CD8-positive, alpha-beta memory T cell (primary cell): ENCODE measurements at regions not wholly inside any gene's neighbourhood (a gene's known extent, or its start where the extent isn't known, plus 50 kb on each side); places are given as distances from the start of the nearest gene placed in this dataset.

Experiments used
- CTCF ChIA-PET: fragments of 350-600 bp; sonication (Branson Sonifier 250); formaldehyde crosslinking; loops from one replicate; lab custom pipeline; 2021; ENCODE audit warnings: antibody characterized with exemption; lab: Charles Lee
- POLR2A ChIA-PET: fragments of 350-600 bp; sonication (Branson Sonifier 250); formaldehyde crosslinking; loops from one replicate; lab custom pipeline; 2021; ENCODE audit warnings: antibody characterized with exemption; lab: Charles Lee
- DNase-seq, 5 donors: peaks; one replicate each; pipeline versions ENCODE4 v3.0.0 to v3.0.0-alpha.2; 2020 to 2022; ENCODE audit warnings: mixed read lengths in 1 of 5
- H3K27ac ChIP-seq: one replicate; pipeline ENCODE4 v1.7.0; 2013; ENCODE audit warnings: low read depth, mild to moderate bottlenecking, low read length, moderate library complexity
- H3K27me3 ChIP-seq: 2 replicates; pipeline ENCODE4 v1.7.0; 2013; ENCODE audit warnings: low read length, mild to moderate bottlenecking; ENCODE audit not compliant: insufficient read depth, poor library complexity, severe bottlenecking
- H3K36me3 ChIP-seq: 2 replicates; pipeline ENCODE4 v1.7.0; 2013; ENCODE audit warnings: mild to moderate bottlenecking, low read length, moderate library complexity; ENCODE audit not compliant: insufficient read depth
- H3K4me1 ChIP-seq: 2 replicates; pipeline ENCODE4 v1.7.0; 2013; ENCODE audit warnings: mild to moderate bottlenecking, low read length, moderate library complexity; ENCODE audit not compliant: insufficient read depth
- H3K4me3 ChIP-seq: 2 replicates; pipeline ENCODE4 v1.7.0; 2013; ENCODE audit warnings: mild to moderate bottlenecking, low read length
- H3K9me3 ChIP-seq: 2 replicates; pipeline ENCODE4 v1.7.0; 2013; ENCODE audit warnings: mild to moderate bottlenecking, low read length
- H3K27ac Mint-ChIP-seq, 8 donors: one replicate each; pipeline ENCODE4 v1.8.0; 2020 to 2021; ENCODE audit warnings: mixed read lengths in 8 of 8, mild to moderate bottlenecking in 6 of 8, inconsistent platforms in 3 of 8, moderate library complexity in 3 of 8
- H3K27me3 Mint-ChIP-seq, 2 donors: one replicate each; pipeline ENCODE4 v1.8.0; 2020 to 2021; ENCODE audit warnings: mixed read lengths in 2 of 2, mild to moderate bottlenecking in 1 of 2, moderate library complexity in 1 of 2
- H3K36me3 Mint-ChIP-seq, 3 donors: one replicate each; pipeline ENCODE4 v1.8.0; 2020 to 2021; ENCODE audit warnings: mixed read lengths in 3 of 3, inconsistent platforms in 1 of 3, mild to moderate bottlenecking in 1 of 3
- H3K4me1 Mint-ChIP-seq, 3 donors: one replicate each; pipeline ENCODE4 v1.8.0; 2020 to 2021; ENCODE audit warnings: mixed read lengths in 3 of 3, inconsistent platforms in 1 of 3, mild to moderate bottlenecking in 1 of 3
- H3K4me3 Mint-ChIP-seq, 7 donors: one replicate each; pipeline ENCODE4 v1.8.0; 2020 to 2021; ENCODE audit warnings: mixed read lengths in 7 of 7, mild to moderate bottlenecking in 6 of 7, moderate library complexity in 4 of 7, inconsistent platforms in 2 of 7
- H3K9me3 Mint-ChIP-seq, 5 donors: one replicate each; pipeline ENCODE4 v1.8.0; 2020 to 2022; ENCODE audit warnings: mixed read lengths in 5 of 5, mild to moderate bottlenecking in 3 of 5, moderate library complexity in 2 of 5, inconsistent platforms in 1 of 5

- peaks cover 4 to 22% of the 10 kb centered on the region in 2 donors for H3K27me3 Mint-ChIP-seq
- no peak overlapping the region for H3K4me3 Mint-ChIP-seq
- Histone ChIP-seq H3K4me1 (no peaks in the 10 kb centered on the region), H3K27ac (no peak overlapping the region), H3K27me3 (no peaks in the 10 kb centered on the region), H3K36me3 (no peaks in the 10 kb centered on the region), H3K9me3 (no peaks in the 10 kb centered on the region), H3K4me3 (no peak overlapping the region)
- ChIA-PET CTCF (no interaction called here), POLR2A (no interaction called here)
- peak overlapping the region in 1 of 8 donors; percentile 57 for H3K27ac Mint-ChIP-seq
- no peaks in the 10 kb centered on the region for H3K36me3 Mint-ChIP-seq
- no peak for DNase-seq
- H3K4me1 Mint-ChIP-seq = peaks cover 4 to 16% (median 4%) of the 10 kb centered on the region in 3 donors
- no peaks in the 10 kb centered on the region for H3K9me3 Mint-ChIP-seq
Observed at GRCh38 chr2:41949883-41950665, 97.7 kb upstream of the PKDCC start.

- DNase-seq = no peak
- Histone ChIP-seq H3K27ac (no peak overlapping the region), H3K9me3 (no peaks in the 10 kb centered on the region), H3K4me3 (no peak overlapping the region), H3K36me3 (no peaks in the 10 kb centered on the region), H3K27me3 (no peaks in the 10 kb centered on the region), H3K4me1 (no peaks in the 10 kb centered on the region)
- Mint-ChIP-seq H3K27ac (peak overlapping the region in 1 of 8 donors; percentile 57), H3K4me1 (peaks cover 4 to 16% (median 4%) of the 10 kb centered on the region in 3 donors), H3K27me3 (peaks cover 4 to 22% of the 10 kb centered on the region in 2 donors), H3K9me3 (no peaks in the 10 kb centered on the region), H3K36me3 (no peaks in the 10 kb centered on the region), H3K4me3 (no peak overlapping the region)
- CTCF ChIA-PET = no interaction called here
- POLR2A ChIA-PET = no interaction called here
Observed at GRCh38 chr2:41950666-41950960, 97.2 kb upstream of the PKDCC start.

DNA sequence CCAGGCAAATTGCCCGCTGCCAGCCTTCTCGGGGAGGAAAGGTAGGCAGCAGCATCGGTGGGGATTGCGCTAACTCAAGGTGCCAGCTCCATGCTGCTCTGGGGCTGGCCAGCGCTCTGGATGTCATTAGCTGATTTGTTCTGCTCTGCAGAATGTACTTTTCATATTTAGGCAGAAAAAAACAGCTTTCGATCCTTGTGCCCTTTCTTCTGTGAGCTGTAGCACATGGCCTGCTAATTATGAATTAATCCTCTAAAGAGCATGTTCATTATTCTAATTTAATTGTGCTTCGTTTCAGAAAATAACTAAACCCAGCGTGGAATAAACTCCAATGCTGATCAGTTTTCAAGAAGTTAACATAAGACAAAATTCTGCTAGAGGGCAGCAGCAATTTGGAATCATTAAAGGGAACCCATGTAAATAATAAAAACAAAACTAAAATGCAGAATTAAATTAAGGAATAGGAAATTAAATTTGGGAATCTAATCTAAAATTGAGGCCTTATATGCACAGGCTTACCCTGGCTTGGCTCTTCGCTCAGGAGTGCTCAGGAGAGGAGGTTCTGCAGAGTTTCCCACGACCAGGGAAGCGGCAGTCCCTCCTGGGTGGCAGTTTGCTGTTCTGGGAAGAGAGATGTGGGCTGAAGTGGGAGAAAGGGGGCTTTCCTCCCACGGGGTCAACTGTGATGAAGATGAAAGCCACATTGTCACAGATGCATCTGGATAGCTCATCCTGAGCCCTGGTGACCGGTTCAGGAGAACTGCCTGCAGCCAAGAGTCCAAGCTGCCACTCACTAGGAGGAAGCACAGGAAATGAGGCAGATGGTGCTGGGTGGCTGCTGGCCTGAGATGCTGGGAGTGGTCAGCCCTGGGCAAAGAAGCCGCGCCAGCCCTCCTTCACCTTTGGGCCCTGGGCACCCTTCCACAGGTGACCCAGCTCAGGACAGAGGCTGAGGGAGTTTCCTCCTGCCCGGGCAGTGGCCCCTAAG lies 93.2 kb upstream of the PKDCC start:
- peak overlapping the region in 1 of 8 donors; percentile 29 for H3K27ac Mint-ChIP-seq
- Histone ChIP-seq H3K4me3 (no peak overlapping the region), H3K9me3 (no peaks in the 10 kb centered on the region), H3K27me3 (no peaks in the 10 kb centered on the region), H3K27ac (no peak overlapping the region), H3K4me1 (no peaks in the 10 kb centered on the region), H3K36me3 (no peaks in the 10 kb centered on the region)
- CTCF ChIA-PET = interaction anchor here (0.9 kb wide), 1 partner anchor 58 kb away, joined by 3 read pairs; no protein-coding TSS in a partner anchor
- no peak for DNase-seq
- H3K36me3 Mint-ChIP-seq = no peaks in the 10 kb centered on the region
- no peak overlapping the region for H3K4me3 Mint-ChIP-seq
- no peaks in the 10 kb centered on the region for H3K9me3 Mint-ChIP-seq
- peaks cover 2 to 7% of the 10 kb centered on the region in 2 donors for H3K27me3 Mint-ChIP-seq
- H3K4me1 Mint-ChIP-seq = peaks cover 4 to 16% (median 4%) of the 10 kb centered on the region in 3 donors
- POLR2A ChIA-PET = no interaction called here

- CTCF ChIA-PET = no interaction called here
- Mint-ChIP-seq H3K36me3 (no peaks in the 10 kb centered on the region), H3K27me3 (peaks cover 3 to 7% of the 10 kb centered on the region in 2 donors), H3K4me3 (no peak overlapping the region), H3K9me3 (no peaks in the 10 kb centered on the region), H3K4me1 (peaks cover 4 to 16% (median 4%) of the 10 kb centered on the region in 3 donors), H3K27ac (peak overlapping the region in 2 of 8 donors; percentile 28 to 29)
- Histone ChIP-seq H3K4me3 (no peak overlapping the region), H3K27me3 (no peaks in the 10 kb centered on the region), H3K9me3 (no peaks in the 10 kb centered on the region), H3K27ac (no peak overlapping the region), H3K4me1 (no peaks in the 10 kb centered on the region), H3K36me3 (no peaks in the 10 kb centered on the region)
- no peak for DNase-seq
- POLR2A ChIA-PET = no interaction called here
Observed at GRCh38 chr2:41955316-41956043, 92.3 kb upstream of the PKDCC start.

- H3K27me3 Mint-ChIP-seq = peaks cover 3 to 7% of the 10 kb centered on the region in 2 donors
- H3K4me1 Mint-ChIP-seq = peaks cover 4 to 13% (median 4%) of the 10 kb centered on the region in 3 donors
- H3K4me1 ChIP-seq = no peaks in the 10 kb centered on the region
- CTCF ChIA-PET = no interaction called here
- DNase-seq = no peak
- no peak overlapping the region for H3K27ac Mint-ChIP-seq
- no peak overlapping the region for H3K4me3 Mint-ChIP-seq
- H3K27ac ChIP-seq = no peak overlapping the region
- H3K36me3 Mint-ChIP-seq = no peaks in the 10 kb centered on the region
- H3K9me3 Mint-ChIP-seq = no peaks in the 10 kb centered on the region
- H3K36me3 ChIP-seq = no peaks in the 10 kb centered on the region
- POLR2A ChIA-PET = no interaction called here
- no peaks in the 10 kb centered on the region for H3K27me3 ChIP-seq
- H3K4me3 ChIP-seq = no peak overlapping the region
- no peaks in the 10 kb centered on the region for H3K9me3 ChIP-seq
Observed at GRCh38 chr2:41957431-41957830, 90.4 kb upstream of the PKDCC start.

DNA sequence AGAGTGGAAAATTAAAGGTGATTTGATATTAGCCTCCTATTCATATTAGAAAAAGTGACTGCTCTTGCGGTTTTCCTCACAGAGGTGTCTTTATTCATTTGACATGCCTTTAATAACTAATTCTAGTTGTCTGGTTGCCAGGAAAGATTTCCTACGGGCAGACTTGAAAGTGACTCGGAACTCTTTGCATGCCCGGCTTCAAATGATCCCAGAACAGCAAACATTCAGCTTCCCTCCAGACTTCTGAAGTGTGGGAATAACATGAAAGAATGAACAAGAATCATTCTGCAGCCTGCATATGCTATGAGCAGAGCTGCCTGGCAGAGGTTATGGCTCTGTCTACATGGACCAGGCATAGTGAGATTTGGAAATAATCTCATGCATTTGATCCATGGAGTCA lies 89.6 kb upstream of the PKDCC start:
- H3K4me1 Mint-ChIP-seq = peaks cover 4 to 9% (median 4%) of the 10 kb centered on the region in 3 donors
- H3K27me3 Mint-ChIP-seq = peaks cover 3 to 7% of the 10 kb centered on the region in 2 donors
- CTCF ChIA-PET = no interaction called here
- Histone ChIP-seq H3K4me3 (no peak overlapping the region), H3K27ac (no peak overlapping the region), H3K9me3 (no peaks in the 10 kb centered on the region), H3K4me1 (no peaks in the 10 kb centered on the region), H3K36me3 (no peaks in the 10 kb centered on the region), H3K27me3 (no peaks in the 10 kb centered on the region)
- no peak for DNase-seq
- no peak overlapping the region for H3K4me3 Mint-ChIP-seq
- H3K27ac Mint-ChIP-seq = peak overlapping the region in 1 of 8 donors; percentile 14
- H3K36me3 Mint-ChIP-seq = no peaks in the 10 kb centered on the region
- H3K9me3 Mint-ChIP-seq = no peaks in the 10 kb centered on the region
- POLR2A ChIA-PET = no interaction called here

GRCh38 chr2:41958775-41959174 lies 89.0 kb upstream of the PKDCC start:
- CTCF ChIA-PET = no interaction called here
- no peak overlapping the region for H3K4me3 Mint-ChIP-seq
- H3K27me3 Mint-ChIP-seq = peaks cover 3 to 7% of the 10 kb centered on the region in 2 donors
- no peaks in the 10 kb centered on the region for H3K4me1 ChIP-seq
- no peaks in the 10 kb centered on the region for H3K36me3 Mint-ChIP-seq
- no peaks in the 10 kb centered on the region for H3K27me3 ChIP-seq
- no peak overlapping the region for H3K4me3 ChIP-seq
- peaks cover 0 to 3% (median 0%) of the 10 kb centered on the region in 3 donors for H3K4me1 Mint-ChIP-seq
- DNase-seq = no peak
- H3K36me3 ChIP-seq = no peaks in the 10 kb centered on the region
- H3K9me3 ChIP-seq = no peaks in the 10 kb centered on the region
- no peak overlapping the region for H3K27ac Mint-ChIP-seq
- no peaks in the 10 kb centered on the region for H3K9me3 Mint-ChIP-seq
- POLR2A ChIA-PET = no interaction called here
- no peak overlapping the region for H3K27ac ChIP-seq
